Activated T-cell treated with anti-CD3 and anti-CD28 coated beads for 48 hours (primary cell): ENCODE measurements at regions not wholly inside any gene's neighbourhood (a gene's known extent, or its start where the extent isn't known, plus 50 kb on each side); places are given as distances from the start of the nearest gene placed in this dataset.
"Not testable (repeated sequence)": the region's sequence is repeated elsewhere in the genome, so short reads cannot be mapped to it uniquely, and the experiment has no call there.

Source experiments
- DNase-seq: peaks from one replicate; pipeline ENCODE4 v3.0.0-alpha.2; 2020; ENCODE audit warnings: low read depth

- not testable (repeated sequence) for DNase-seq
These were observed 53.9 kb downstream of the CDRT15L2 start for GRCh38 chr17:20633268-20634059.

GRCh38 chr17:20640147-20640546 is 60.6 kb downstream of the CDRT15L2 start:
- DNase-seq, result not testable (repeated sequence)

- DNase-seq, result not testable (repeated sequence)
These were observed 67.2 kb downstream of the CDRT15L2 start for GRCh38 chr17:20646661-20647272.

GRCh38 chr17:20649097-20649767 is 69.7 kb downstream of the CDRT15L2 start:
- DNase-seq, result not testable (repeated sequence)

GRCh38 chr17:20651022-20651421 is 71.5 kb downstream of the CDRT15L2 start:
- DNase-seq, result not testable (repeated sequence)

GRCh38 chr17:20651736-20652135 is 72.2 kb downstream of the CDRT15L2 start:
- not testable (repeated sequence) for DNase-seq

GRCh38 chr17:20653391-20653790 is 73.9 kb downstream of the CDRT15L2 start:
- DNase-seq, result not testable (repeated sequence)

- DNase-seq, result not testable (repeated sequence)
These were observed 74.6 kb downstream of the CDRT15L2 start for GRCh38 chr17:20654114-20654513.

GRCh38 chr17:20654575-20654974 is 75.1 kb downstream of the CDRT15L2 start:
- not testable (repeated sequence) for DNase-seq

- not testable (repeated sequence) for DNase-seq
These were observed 85.8 kb downstream of the CDRT15L2 start for GRCh38 chr17:20665103-20665955.

- not testable (repeated sequence) for DNase-seq
These were observed 87.2 kb downstream of the CDRT15L2 start for GRCh38 chr17:20666689-20667088.

- DNase-seq, result not testable (repeated sequence)
These were observed 88.2 kb downstream of the CDRT15L2 start for GRCh38 chr17:20667712-20668111.

GRCh38 chr17:20668316-20668715 is 88.8 kb downstream of the CDRT15L2 start:
- not testable (repeated sequence) for DNase-seq

- DNase-seq, result not testable (repeated sequence)
These were observed 89.3 kb downstream of the CDRT15L2 start for GRCh38 chr17:20668868-20669267.

GRCh38 chr17:20670506-20670905 is 91.0 kb downstream of the CDRT15L2 start:
- DNase-seq, result not testable (repeated sequence)

GRCh38 chr17:20674374-20674773 is 94.8 kb downstream of the CDRT15L2 start:
- not testable (repeated sequence) for DNase-seq

GRCh38 chr17:20675707-20676106 is 96.2 kb downstream of the CDRT15L2 start:
- DNase-seq, result not testable (repeated sequence)

- DNase-seq, result not testable (repeated sequence)
These were observed 97.1 kb downstream of the CDRT15L2 start for GRCh38 chr17:20676656-20677055.

GRCh38 chr17:20677469-20677868 is 97.9 kb downstream of the CDRT15L2 start:
- DNase-seq, result not testable (repeated sequence)

GRCh38 chr17:20678424-20678823 is 98.9 kb downstream of the CDRT15L2 start:
- not testable (repeated sequence) for DNase-seq
